Left ventricle myocardium inferior (tissue), 1 donor: ENCODE measurements at regions not wholly inside any gene's neighbourhood (a gene's known extent, or its start where the extent isn't known, plus 50 kb on each side); places are given as distances from the start of the nearest gene placed in this dataset.

Experiments used
- DNase-seq: peaks from one replicate; pipeline ENCODE4 v3.0.0-alpha.2; 2020
- H3K27ac ChIP-seq: fragments of 200-600 bp; replicated peaks from 2 replicates; pipeline ENCODE4 v1.8.0; 2021
- H3K27me3 ChIP-seq: fragments of 200-600 bp; 2 replicates; pipeline ENCODE4 v1.8.0; 2021; ENCODE audit warnings: low read depth
- H3K36me3 ChIP-seq: fragments of 200-600 bp; 2 replicates; pipeline ENCODE4 v1.8.0; 2021
- H3K4me1 ChIP-seq: fragments of 200-600 bp; 2 replicates; pipeline ENCODE4 v1.8.0; 2021
- H3K4me3 ChIP-seq: fragments of 200-600 bp; 2 replicates; pipeline ENCODE4 v1.8.0; 2021; ENCODE audit warnings: mild to moderate bottlenecking, moderate library complexity
- H3K9me3 ChIP-seq: fragments of 200-600 bp; replicated peaks from 2 replicates; pipeline ENCODE4 v1.8.0; 2021
- intact Hi-C: fragments of 100-400 bp; cut with micrococcal nuclease; formaldehyde crosslinking; loops from one replicate; pipeline ENCODE4 v1.11.0; 2022
- TF ChIP-seq, protein P1 (sequence below): fragments of 200-600 bp; IDR thresholded peaks from 2 replicates; pipeline ENCODE4 v1.8.0; 2021; ENCODE audit warnings: antibody characterized with exemption, mild to moderate bottlenecking, borderline replicate concordance
- donor health status: DM: no; HTN: yes; CAD: no; lungs with severe emphysema.

DNA sequence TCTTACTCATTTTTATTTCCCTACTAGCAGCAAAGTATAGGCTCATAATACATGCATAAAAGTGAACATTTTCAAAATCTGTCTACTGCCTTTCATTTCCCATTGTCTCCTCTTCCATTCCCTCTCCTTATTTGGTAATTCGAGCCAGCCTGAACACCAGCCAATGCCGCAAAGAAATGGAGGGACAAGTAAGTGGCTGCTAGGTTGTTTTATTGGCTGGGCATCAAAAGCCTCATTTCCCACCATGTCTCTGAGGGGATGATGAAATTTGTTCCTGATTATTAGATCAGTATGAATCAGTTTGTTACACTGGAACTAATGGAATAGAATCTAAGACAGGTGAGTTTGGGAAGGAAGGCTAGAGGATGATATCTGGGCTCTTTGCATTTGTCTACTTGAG, 143.5 kb downstream of the KCNA5 start:
- TF ChIP-seq, protein P1, sequence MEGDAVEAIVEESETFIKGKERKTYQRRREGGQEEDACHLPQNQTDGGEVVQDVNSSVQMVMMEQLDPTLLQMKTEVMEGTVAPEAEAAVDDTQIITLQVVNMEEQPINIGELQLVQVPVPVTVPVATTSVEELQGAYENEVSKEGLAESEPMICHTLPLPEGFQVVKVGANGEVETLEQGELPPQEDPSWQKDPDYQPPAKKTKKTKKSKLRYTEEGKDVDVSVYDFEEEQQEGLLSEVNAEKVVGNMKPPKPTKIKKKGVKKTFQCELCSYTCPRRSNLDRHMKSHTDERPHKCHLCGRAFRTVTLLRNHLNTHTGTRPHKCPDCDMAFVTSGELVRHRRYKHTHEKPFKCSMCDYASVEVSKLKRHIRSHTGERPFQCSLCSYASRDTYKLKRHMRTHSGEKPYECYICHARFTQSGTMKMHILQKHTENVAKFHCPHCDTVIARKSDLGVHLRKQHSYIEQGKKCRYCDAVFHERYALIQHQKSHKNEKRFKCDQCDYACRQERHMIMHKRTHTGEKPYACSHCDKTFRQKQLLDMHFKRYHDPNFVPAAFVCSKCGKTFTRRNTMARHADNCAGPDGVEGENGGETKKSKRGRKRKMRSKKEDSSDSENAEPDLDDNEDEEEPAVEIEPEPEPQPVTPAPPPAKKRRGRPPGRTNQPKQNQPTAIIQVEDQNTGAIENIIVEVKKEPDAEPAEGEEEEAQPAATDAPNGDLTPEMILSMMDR, result no peak
- Histone ChIP-seq H3K36me3 (no peaks in the 10 kb centered on the region), H3K9me3 (no peaks in the 10 kb centered on the region), H3K27me3 (peaks cover 8% of the 10 kb centered on the region), H3K4me3 (no peak overlapping the region), H3K4me1 (no peaks in the 10 kb centered on the region), H3K27ac (no peak overlapping the region)
- DNase-seq, result no peak
- intact Hi-C loops, result no loop called here

DNA sequence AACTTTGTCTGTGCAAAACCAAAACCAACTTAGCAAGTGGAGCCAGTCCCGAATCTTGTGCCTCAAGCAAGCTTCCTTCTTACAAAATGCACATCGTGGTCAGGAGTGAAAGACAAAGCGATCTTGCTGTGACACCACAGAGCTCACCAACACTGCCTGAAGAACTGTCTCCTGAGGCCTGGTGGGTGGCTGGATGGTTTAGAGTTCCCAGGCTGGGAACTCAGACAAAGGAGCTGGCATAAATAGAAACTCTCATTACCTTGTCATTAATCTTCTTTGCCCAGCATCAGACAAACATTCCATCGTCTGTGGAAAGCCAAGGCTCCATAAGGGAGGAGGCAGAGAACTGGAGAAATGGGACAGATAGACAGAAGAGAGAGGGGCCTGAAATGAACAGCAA, 144.8 kb downstream of the KCNA5 start:
- H3K27ac ChIP-seq, result no peak overlapping the region
- intact Hi-C loops, result no loop called here
- no peaks in the 10 kb centered on the region for H3K36me3 ChIP-seq
- no peak overlapping the region for H3K4me3 ChIP-seq
- TF ChIP-seq, protein P1, result no peak
- no peaks in the 10 kb centered on the region for H3K27me3 ChIP-seq
- no peaks in the 10 kb centered on the region for H3K4me1 ChIP-seq
- DNase-seq, result no peak
- no peaks in the 10 kb centered on the region for H3K9me3 ChIP-seq

DNA sequence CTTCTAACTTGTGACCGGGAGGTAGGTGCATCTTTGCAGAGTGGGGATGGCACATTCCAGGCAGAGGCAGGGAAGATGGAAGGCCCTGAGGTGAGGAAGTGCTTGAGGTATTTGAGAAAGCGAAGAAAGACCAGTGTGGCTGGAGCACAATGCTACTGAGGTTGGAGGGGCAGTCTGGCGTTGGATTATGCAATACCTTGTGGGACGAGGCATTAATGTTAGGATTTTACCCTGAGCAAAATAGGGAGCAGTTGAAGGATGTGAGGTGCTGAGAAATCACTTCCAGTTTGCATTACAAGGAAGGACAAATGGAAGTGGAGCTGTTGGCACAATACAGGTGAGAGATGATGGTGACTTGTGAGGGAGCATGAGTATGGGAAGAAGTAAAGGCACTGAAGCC, 145.5 kb downstream of the KCNA5 start:
- DNase-seq, result no peak
- Histone ChIP-seq H3K36me3 (no peaks in the 10 kb centered on the region), H3K4me3 (no peak overlapping the region), H3K4me1 (no peaks in the 10 kb centered on the region), H3K27me3 (no peaks in the 10 kb centered on the region), H3K9me3 (no peaks in the 10 kb centered on the region), H3K27ac (no peak overlapping the region)
- intact Hi-C loops, result no loop called here
- TF ChIP-seq, protein P1, result no peak

DNA sequence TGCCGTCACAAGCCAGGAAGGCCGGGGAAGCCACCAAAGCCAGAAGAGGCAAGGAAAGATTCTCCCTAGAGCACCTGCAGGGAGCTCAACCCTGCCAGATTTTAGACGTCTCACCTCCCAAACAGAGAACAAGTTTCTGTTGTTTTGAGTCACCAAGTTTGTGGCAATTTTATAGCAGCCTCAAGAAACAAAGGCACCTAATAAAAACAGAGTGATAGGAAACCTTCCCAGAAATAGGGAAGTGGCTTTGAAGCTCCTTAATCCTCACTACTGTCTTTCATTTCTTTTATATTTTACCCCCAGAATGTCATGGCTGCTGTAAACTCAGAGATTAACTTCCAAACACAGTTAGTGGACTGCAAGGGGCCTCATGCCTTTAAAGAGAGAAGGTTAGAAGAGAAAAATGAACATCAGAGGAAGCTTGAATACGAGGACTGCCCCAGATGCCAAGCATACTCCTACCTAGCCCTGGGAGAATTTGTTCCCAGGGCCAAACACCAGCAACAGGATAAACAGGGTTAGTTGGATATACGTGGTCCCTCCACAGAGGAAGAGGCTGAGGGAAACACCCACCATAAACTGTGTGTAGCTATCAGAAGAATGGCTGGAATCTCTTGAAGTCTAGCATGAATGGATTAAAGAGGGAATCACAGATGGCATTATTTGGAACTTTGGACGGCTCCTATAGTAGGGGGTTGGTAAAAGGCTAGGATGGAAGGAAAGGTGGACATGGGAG, 148.3 kb downstream of the KCNA5 start:
- intact Hi-C loops, result no loop called here
- peaks cover 7% of the 10 kb centered on the region for H3K27me3 ChIP-seq
- no peaks in the 10 kb centered on the region for H3K9me3 ChIP-seq
- no peak for DNase-seq
- no peaks in the 10 kb centered on the region for H3K36me3 ChIP-seq
- H3K4me1 ChIP-seq, result no peaks in the 10 kb centered on the region
- H3K4me3 ChIP-seq, result no peak overlapping the region
- TF ChIP-seq, protein P1, result no peak
- H3K27ac ChIP-seq, result no peak overlapping the region

DNA sequence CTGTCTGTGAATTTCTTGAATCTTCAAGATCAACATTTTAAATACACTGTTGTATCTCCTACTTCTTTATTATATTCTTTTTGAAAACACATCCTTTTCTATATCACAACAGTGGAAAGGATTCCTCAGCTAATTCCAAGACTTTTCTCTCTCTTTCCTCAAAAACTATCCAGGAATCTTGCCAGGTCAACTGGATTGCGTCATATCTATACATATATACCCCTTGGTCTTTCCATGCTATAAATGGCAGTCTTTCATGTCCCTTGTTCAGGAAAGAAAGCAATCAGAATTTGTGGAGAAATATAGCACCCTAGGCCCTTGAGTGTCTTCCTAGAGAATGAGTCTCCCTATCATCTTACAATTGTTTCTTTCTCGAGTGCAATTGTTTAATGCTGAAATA, 149.0 kb downstream of the KCNA5 start:
- no peaks in the 10 kb centered on the region for H3K36me3 ChIP-seq
- no peak overlapping the region for H3K4me3 ChIP-seq
- no peaks in the 10 kb centered on the region for H3K4me1 ChIP-seq
- H3K27me3 ChIP-seq, result peaks cover 11% of the 10 kb centered on the region
- no peaks in the 10 kb centered on the region for H3K9me3 ChIP-seq
- no peak for DNase-seq
- no peak overlapping the region for H3K27ac ChIP-seq
- intact Hi-C loops, result no loop called here
- TF ChIP-seq, protein P1, result no peak

DNA sequence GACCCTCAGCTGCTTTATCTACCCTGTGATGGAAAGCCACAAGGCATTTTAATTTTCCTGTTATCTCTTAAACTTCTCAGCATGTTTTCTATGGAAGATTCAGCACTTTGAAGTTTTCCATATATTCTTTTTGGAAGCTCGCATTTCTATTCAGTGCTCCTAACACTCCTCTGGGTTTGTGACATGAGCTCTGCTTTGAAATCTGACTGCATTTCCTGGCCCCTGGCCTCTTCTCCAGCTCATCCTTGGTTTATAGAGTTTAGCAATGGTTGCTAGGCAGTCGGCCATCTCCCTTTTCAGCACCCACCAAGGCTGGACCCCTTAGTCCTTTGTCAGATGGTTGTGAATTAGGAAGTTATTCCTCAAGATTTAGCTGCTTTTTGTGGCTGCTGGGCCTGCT, 150.6 kb downstream of the KCNA5 start:
- intact Hi-C loops, result no loop called here
- Histone ChIP-seq H3K36me3 (no peaks in the 10 kb centered on the region), H3K27ac (no peak overlapping the region), H3K4me3 (no peak overlapping the region), H3K9me3 (no peaks in the 10 kb centered on the region), H3K27me3 (peaks cover 27% of the 10 kb centered on the region), H3K4me1 (no peaks in the 10 kb centered on the region)
- TF ChIP-seq, protein P1, result no peak
- DNase-seq, result no peak
